Retinal pigment epithelial cell (primary cell): ENCODE measurements at regions not wholly inside any gene's neighbourhood (a gene's known extent, or its start where the extent isn't known, plus 50 kb on each side); places are given as distances from the start of the nearest gene placed in this dataset.

Source experiments
- DNase-seq: peaks from one replicate; pipeline ENCODE4 v3.0.0-alpha.2; 2010; ENCODE audit warnings: low read depth
- H3K4me3 ChIP-seq: 2 replicates; pipeline ENCODE4 v1.5.1; 2011; ENCODE audit warnings: mild to moderate bottlenecking, low read length, control low read depth, moderate library complexity
- TF ChIP-seq, protein P1 (sequence below): conservative IDR thresholded peaks from 2 replicates; pipeline ENCODE4 v1.5.1; 2011; ENCODE audit warnings: low read depth, low read length, control low read depth, inconsistent platforms

DNA sequence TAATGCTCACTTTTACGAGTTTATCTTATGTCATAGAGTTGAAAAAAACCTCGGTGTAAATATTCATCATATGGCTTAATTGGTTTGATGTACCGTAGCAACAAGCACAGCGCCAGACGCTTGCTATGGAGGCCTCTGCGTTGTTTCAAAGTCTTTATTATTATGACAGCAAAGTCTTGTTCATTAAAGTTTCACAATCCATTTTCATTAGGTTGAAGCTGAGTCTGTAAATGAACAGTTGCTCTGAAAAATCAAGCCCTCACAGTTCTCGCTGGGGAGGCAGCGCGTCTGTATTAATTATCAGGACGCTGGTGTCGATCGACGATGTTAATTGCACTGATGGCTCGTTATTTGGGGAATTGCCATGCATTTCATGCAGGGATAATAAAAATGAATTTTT, 185.6 kb downstream of the INSC start:
- no peak for DNase-seq
- H3K4me3 ChIP-seq, result no peak overlapping the region
- TF ChIP-seq, protein P1, sequence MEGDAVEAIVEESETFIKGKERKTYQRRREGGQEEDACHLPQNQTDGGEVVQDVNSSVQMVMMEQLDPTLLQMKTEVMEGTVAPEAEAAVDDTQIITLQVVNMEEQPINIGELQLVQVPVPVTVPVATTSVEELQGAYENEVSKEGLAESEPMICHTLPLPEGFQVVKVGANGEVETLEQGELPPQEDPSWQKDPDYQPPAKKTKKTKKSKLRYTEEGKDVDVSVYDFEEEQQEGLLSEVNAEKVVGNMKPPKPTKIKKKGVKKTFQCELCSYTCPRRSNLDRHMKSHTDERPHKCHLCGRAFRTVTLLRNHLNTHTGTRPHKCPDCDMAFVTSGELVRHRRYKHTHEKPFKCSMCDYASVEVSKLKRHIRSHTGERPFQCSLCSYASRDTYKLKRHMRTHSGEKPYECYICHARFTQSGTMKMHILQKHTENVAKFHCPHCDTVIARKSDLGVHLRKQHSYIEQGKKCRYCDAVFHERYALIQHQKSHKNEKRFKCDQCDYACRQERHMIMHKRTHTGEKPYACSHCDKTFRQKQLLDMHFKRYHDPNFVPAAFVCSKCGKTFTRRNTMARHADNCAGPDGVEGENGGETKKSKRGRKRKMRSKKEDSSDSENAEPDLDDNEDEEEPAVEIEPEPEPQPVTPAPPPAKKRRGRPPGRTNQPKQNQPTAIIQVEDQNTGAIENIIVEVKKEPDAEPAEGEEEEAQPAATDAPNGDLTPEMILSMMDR, result no peak

DNA sequence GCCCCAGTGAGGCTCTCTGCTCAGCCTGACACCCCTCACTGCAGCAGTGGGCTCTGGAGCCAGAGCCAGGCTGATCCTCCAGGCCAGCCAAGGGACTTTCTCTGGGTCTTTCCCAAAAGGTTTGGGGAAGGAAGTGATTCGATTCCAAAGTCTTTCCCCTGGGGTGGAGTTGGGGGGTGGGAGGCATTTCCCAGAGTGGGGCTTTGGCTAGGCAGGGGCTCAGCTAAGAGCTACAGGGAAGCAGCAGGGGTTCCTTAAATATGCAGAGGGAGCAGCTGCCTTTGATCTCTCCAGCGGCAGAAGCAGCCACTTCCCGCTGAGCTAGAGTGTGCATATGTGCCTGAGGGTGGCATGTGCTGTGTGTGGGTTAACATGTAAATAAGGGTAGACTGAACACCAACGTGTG, 192.9 kb downstream of the INSC start:
- DNase-seq, result no peak
- TF ChIP-seq, protein P1, result no peak
- no peak overlapping the region for H3K4me3 ChIP-seq

DNA sequence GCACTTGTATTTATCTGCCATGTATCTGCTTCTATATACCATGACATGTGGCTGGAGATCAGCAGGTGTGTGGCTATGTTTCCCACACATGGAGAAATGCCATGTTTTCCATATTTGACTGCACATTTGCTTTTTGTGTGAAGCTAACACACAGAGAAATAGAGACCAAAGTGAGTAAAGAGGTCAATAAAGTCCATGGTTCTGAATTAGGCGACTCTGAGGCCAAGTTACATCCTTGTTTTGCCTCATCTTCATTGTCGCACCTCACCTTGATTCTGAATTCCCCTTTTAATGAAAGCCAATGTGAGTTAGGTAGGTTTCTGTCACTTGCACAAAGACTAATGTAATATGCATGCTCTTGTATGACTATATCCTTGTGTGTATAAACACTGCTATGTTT, 194.1 kb downstream of the INSC start:
- no peak for DNase-seq
- TF ChIP-seq, protein P1, result no peak
- H3K4me3 ChIP-seq, result no peak overlapping the region

DNA sequence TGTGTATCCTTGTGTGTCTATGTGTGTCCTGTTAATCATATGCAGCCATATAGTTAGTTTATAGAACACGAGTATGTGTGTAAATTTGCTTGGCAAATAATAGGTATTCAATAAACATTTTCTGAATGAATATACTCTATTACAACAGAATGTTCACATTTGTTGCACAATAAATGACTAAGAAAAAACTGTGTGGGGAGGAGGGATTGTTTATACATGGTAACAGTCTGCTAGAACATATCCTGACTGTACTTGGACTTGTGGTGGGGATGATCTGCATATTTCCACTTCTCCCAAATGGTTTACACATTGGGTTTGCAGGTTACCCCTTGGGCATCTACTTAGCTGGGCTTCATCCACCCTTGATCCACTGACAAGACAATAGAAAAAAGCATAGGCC, 194.6 kb downstream of the INSC start:
- H3K4me3 ChIP-seq, result no peak overlapping the region
- DNase-seq, result no peak
- TF ChIP-seq, protein P1, result no peak

DNA sequence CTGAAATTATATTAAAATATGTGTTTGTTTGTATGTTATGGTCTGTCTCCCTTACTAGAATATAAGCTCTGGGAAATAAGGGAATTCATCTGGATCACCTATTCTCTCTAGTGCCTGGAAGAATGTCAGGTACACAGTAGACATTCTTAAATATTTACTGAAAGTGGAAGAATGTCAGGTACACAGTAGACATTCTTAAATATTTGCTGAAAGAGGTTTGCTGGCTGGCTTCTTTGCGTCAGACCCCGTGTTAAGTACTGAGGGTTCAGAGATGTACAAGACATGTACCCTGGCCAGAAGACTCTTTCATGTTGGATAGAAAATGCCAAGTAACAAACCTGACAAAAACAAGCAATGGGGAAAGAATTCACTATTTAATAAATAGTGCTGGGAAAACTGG, 199.1 kb downstream of the INSC start:
- no peak for DNase-seq
- H3K4me3 ChIP-seq, result no peak overlapping the region
- TF ChIP-seq, protein P1, result no peak

DNA sequence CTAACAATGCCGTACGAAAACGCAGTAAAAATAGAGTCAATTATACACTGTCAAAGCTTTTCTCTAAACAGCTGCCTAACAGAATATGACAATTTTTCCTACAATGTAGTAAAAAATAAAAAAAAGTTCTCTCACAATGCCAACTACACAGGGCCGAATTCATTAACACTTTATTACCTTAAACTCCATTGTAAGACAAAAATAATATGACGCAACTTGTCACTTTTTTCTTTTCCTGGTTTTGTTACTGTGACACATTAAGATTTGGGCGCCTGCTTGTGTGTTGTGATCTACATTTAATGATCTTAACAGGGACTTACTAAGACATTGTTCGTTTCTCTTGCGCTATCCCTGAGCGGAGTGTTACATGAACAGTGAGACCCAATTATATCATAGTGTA, 204.1 kb downstream of the INSC start:
- no peak overlapping the region for H3K4me3 ChIP-seq
- no peak for DNase-seq
- TF ChIP-seq, protein P1, result no peak

DNA sequence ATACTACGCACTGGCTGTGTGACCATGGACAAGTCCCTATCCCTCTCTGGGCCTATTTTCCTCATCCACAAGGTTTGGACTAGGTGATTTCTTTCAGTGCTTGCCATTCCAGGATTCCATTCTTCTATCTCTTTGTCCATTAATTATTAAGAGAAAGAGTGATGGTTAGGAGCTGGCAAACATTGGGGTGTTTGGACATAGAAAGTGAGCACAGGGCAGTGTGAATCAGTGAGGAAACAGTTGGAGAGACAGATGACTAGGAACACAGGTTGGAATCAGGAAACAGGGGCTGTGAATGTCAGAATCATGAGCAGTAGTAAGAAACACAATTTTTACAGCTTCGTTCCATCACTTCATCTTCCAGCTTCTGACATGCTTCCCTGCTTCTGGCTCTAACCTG, 211.8 kb downstream of the INSC start:
- no peak overlapping the region for H3K4me3 ChIP-seq
- TF ChIP-seq, protein P1, result no peak
- DNase-seq, result no peak
